Caco-2 (cell line): ENCODE measurements at regions not wholly inside any gene's neighbourhood (a gene's known extent, or its start where the extent isn't known, plus 50 kb on each side); places are given as distances from the start of the nearest gene placed in this dataset.

Source experiments
- BruUV-seq: library from RNA; stranded (reverse); fragments of 400-500 nt; replicated peaks from 2 replicates; lab custom pipeline; 2021; lab: Mats Ljungman, UMichigan
- CTCF ChIA-PET: fragments of 300-600 bp; sonication (Branson Sonifier 250); formaldehyde crosslinking; loops from one replicate; lab custom pipeline; 2022; ENCODE audit warnings: antibody characterized with exemption; lab: Charles Lee
- POLR2A ChIA-PET: fragments of 300-600 bp; sonication (Branson Sonifier 250); formaldehyde crosslinking; loops from one replicate; lab custom pipeline; 2022; ENCODE audit warnings: antibody characterized with exemption; lab: Charles Lee
- DNase-seq, 2 experiments: peaks; one replicate each; pipeline versions ENCODE4 v3.0.0 to v3.0.0-alpha.2; 2020 to 2022
- H3K27me3 ChIP-seq: replicated peaks from 2 replicates; pipeline ENCODE4 v1.6.0; 2011; ENCODE audit warnings: low read length; ENCODE audit not compliant: control insufficient read depth, insufficient read depth
- H3K36me3 ChIP-seq: 2 replicates; pipeline ENCODE4 v1.5.1; 2011; ENCODE audit warnings: low read length; ENCODE audit not compliant: control insufficient read depth, insufficient read depth
- H3K4me1 ChIP-seq: fragments of 250-450 bp; sonication (Bioruptor Pico); 2 replicates; pipeline ENCODE4 v1.5.1; 2020; ENCODE audit warnings: mild to moderate bottlenecking
- H3K4me3 ChIP-seq: 2 replicates; pipeline ENCODE4 v1.5.1; 2011; ENCODE audit warnings: low read depth, mild to moderate bottlenecking, control low read depth, low read length
- H3K9me3 ChIP-seq: fragments of 250-450 bp; sonication (Bioruptor Pico); 2 replicates; pipeline ENCODE4 v1.5.1; 2020; ENCODE audit warnings: mild to moderate bottlenecking, moderate library complexity
- H3K27ac Mint-ChIP-seq: one replicate; pipeline ENCODE4 v1.8.0; 2022; ENCODE audit warnings: mixed read lengths; ENCODE audit not compliant: unreplicated experiment
- H3K27me3 Mint-ChIP-seq: one replicate; pipeline ENCODE4 v1.8.0; 2022; ENCODE audit warnings: mixed read lengths; ENCODE audit not compliant: insufficient read depth, unreplicated experiment
- H3K36me3 Mint-ChIP-seq: one replicate; pipeline ENCODE4 v1.8.0; 2022; ENCODE audit warnings: mild to moderate bottlenecking, mixed read lengths; ENCODE audit not compliant: insufficient read depth, unreplicated experiment
- H3K4me1 Mint-ChIP-seq: one replicate; pipeline ENCODE4 v1.8.0; 2022; ENCODE audit warnings: low read depth, mixed read lengths; ENCODE audit not compliant: unreplicated experiment
- H3K4me3 Mint-ChIP-seq: one replicate; pipeline ENCODE4 v1.8.0; 2022; ENCODE audit warnings: mild to moderate bottlenecking, moderate library complexity, mixed read lengths; ENCODE audit not compliant: unreplicated experiment
- H3K9me3 Mint-ChIP-seq: one replicate; pipeline ENCODE4 v1.8.0; 2022; ENCODE audit warnings: mixed read lengths; ENCODE audit not compliant: unreplicated experiment
- CTCF ChIP-seq, 2 experiments: fragments of 200-600 bp in 1 of 2; IDR thresholded peaks; 1 replicate in 1 of 2; 2 replicates in 1 of 2; pipeline versions ENCODE4 v1.5.1 to v1.8.0; 2011 to 2022; ENCODE audit warnings: antibody characterized with exemption in 1 of 2, control low read depth in 1 of 2, inconsistent platforms in 1 of 2, low read depth in 1 of 2, low read length in 1 of 2, mild to moderate bottlenecking in 1 of 2, moderate library complexity in 1 of 2; ENCODE audit not compliant: insufficient read depth in 1 of 2, severe bottlenecking in 1 of 2, unreplicated experiment in 1 of 2
- intact Hi-C: fragments of 100-400 bp; cut with micrococcal nuclease; formaldehyde crosslinking; loops from one replicate; pipeline ENCODE4 v1.10.0; 2022; ENCODE audit not compliant: unreplicated experiment

DNA sequence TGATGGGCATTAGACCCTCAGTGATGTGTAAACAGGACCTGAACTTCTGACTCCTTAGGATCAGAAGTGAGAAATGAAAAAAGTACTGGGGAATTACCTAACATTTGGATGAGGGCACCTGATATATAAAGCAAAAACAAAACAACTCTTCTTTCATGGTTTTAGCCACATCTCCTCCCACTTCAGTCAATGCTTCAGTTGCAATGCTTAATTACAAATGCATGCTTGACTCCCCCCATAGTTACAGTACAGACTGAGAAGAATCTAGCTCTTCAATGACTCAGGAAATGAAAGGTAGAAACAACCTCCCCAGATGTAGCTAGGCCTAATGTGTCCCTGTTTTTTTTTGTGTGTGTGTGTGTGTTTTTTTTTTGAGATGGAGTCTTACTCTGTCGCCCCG is 276.8 kb upstream of the POU3F3 start:
- no peak overlapping the region for H3K4me3 Mint-ChIP-seq
- no peak overlapping the region for H3K4me3 ChIP-seq
- H3K27ac Mint-ChIP-seq: no peak overlapping the region
- H3K4me1 ChIP-seq: no peaks in the 10 kb centered on the region
- TF ChIP-seq CTCF (IDR thresholded peaks at IDR 0.05; ENCODE audit: insufficient read depth in 1 of 2, low read depth in 1 of 2, low read length in 1 of 2, severe bottlenecking in 1 of 2, unreplicated experiment in 1 of 2): no peak
- H3K36me3 ChIP-seq: no peaks in the 10 kb centered on the region
- no peaks in the 10 kb centered on the region for H3K9me3 Mint-ChIP-seq
- no peak for DNase-seq
- intact Hi-C loops: no loop called here
- no TSS peak for BruUV-seq
- ChIA-PET CTCF (interaction anchor here (0.6 kb wide), 1 partner anchor 661 kb away, joined by 3 read pairs; no protein-coding TSS in a partner anchor), POLR2A (no interaction called here)
- peaks cover 2% of the 10 kb centered on the region for H3K4me1 Mint-ChIP-seq
- H3K9me3 ChIP-seq: no peaks in the 10 kb centered on the region
- peaks cover 3% of the 10 kb centered on the region for H3K27me3 Mint-ChIP-seq
- H3K36me3 Mint-ChIP-seq: no peaks in the 10 kb centered on the region
- H3K27me3 ChIP-seq: no peaks in the 10 kb centered on the region

DNA sequence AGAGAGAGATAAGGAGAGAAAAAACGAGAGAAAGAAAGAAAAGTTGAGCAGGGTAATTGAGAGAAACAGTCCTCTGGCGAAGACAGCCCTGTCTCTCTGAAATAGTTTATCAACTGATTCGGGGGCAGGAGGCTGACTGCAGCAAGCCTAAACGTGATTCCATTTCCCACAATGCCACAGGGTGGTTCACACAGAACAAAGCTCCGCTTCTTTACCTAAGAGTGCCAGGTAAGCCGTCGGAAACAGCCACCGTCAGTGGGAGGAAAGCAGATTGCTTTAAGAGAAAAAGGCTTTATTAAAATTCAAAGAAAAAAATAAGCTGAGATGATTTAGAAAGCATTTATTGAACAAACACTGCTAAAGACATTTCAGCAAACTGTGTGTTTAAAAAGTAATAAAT is 271.4 kb upstream of the POU3F3 start:
- Mint-ChIP-seq H3K9me3 (no peaks in the 10 kb centered on the region), H3K36me3 (no peaks in the 10 kb centered on the region), H3K27me3 (peaks cover 5% of the 10 kb centered on the region), H3K4me1 (peaks cover 6% of the 10 kb centered on the region), H3K4me3 (no peak overlapping the region), H3K27ac (no peak overlapping the region)
- CTCF ChIA-PET: no interaction called here
- no peaks in the 10 kb centered on the region for H3K4me1 ChIP-seq
- H3K9me3 ChIP-seq: no peaks in the 10 kb centered on the region
- POLR2A ChIA-PET: no interaction called here
- H3K27me3 ChIP-seq: no peaks in the 10 kb centered on the region
- TF ChIP-seq CTCF (IDR thresholded peaks at IDR 0.05; ENCODE audit: insufficient read depth in 1 of 2, low read depth in 1 of 2, low read length in 1 of 2, severe bottlenecking in 1 of 2, unreplicated experiment in 1 of 2): no peak
- no peak overlapping the region for H3K4me3 ChIP-seq
- no peaks in the 10 kb centered on the region for H3K36me3 ChIP-seq
- no TSS peak for BruUV-seq
- intact Hi-C loops: no loop called here
- DNase-seq: no peak

DNA sequence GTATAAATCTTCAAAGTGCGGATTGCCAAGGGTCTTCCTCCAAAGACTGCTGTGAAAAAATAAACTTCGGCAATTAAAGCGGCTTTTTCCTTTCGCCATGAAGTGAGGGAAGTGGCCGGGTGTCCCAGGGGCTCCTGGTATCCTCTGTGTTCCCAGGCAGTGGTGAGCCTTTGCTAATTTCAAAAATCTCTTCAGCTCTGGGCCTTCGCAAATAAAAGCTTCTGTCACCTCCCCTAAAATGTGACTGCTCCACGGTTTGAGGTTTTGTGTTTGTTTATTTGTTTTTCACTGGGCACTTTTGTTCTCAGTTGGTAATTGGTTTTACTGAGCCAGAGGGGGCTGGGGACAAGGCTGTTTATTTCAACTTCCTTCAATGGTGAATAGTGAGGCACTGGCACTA is 270.1 kb upstream of the POU3F3 start:
- peaks cover 5% of the 10 kb centered on the region for H3K27me3 Mint-ChIP-seq
- Histone ChIP-seq H3K4me1 (no peaks in the 10 kb centered on the region), H3K9me3 (no peaks in the 10 kb centered on the region), H3K27me3 (no peaks in the 10 kb centered on the region), H3K36me3 (no peaks in the 10 kb centered on the region), H3K4me3 (no peak overlapping the region)
- POLR2A ChIA-PET: no interaction called here
- CTCF ChIA-PET: no interaction called here
- no TSS peak for BruUV-seq
- H3K4me1 Mint-ChIP-seq: peaks cover 6% of the 10 kb centered on the region
- no peak for TF ChIP-seq CTCF (IDR thresholded peaks at IDR 0.05; ENCODE audit: insufficient read depth in 1 of 2, low read depth in 1 of 2, low read length in 1 of 2, severe bottlenecking in 1 of 2, unreplicated experiment in 1 of 2)
- intact Hi-C loops: no loop called here
- H3K9me3 Mint-ChIP-seq: no peaks in the 10 kb centered on the region
- H3K36me3 Mint-ChIP-seq: no peaks in the 10 kb centered on the region
- no peak for DNase-seq
- no peak overlapping the region for H3K27ac Mint-ChIP-seq
- H3K4me3 Mint-ChIP-seq: no peak overlapping the region
